ENCODE measurements at regions not wholly inside any gene's neighbourhood (a gene's known extent, or its start where the extent isn't known, plus 50 kb on each side); places are given as distances from the start of the nearest gene placed in this dataset.

DNA sequence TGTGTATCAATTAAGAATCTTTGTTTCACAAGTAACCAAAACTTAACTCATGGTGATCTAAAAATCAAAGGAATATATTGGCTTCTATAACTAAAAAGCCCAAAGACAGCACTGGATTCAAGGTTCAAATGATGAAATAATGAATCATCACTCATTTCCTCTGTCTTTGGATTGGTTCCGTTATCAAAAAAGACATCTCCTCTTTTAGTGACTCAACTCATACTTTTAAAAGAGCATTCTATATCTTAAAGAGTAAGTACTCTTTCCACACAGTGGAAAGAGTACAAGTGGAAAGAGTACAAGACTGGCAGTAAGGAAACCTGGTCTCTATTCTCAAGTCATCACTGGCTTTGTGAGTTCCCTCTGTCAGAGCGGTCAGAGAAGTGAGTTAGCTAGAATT, 141.4 kb upstream of the NMUR2 start:
- Histone ChIP-seq H3K9me3 (ENCODE audit: control insufficient read depth, insufficient read depth, low read length) (peaks cover 3% of the 10 kb centered on the region; the same call in 1 of the 2 replicates), H3K27ac (ENCODE audit: low read depth, low read length) (no peak overlapping the region), H3K27me3 (ENCODE audit: control insufficient read depth, insufficient read depth, low read length) (no peaks in the 10 kb centered on the region), H3K4me3 (ENCODE audit: low read depth, low read length) (no peak overlapping the region)
- no peak for DNase-seq (ENCODE audit: low read depth, low spot score)
- ChIA-PET CTCF (no interaction called here), POLR2A (no interaction called here)
- TF ChIP-seq, protein P1, sequence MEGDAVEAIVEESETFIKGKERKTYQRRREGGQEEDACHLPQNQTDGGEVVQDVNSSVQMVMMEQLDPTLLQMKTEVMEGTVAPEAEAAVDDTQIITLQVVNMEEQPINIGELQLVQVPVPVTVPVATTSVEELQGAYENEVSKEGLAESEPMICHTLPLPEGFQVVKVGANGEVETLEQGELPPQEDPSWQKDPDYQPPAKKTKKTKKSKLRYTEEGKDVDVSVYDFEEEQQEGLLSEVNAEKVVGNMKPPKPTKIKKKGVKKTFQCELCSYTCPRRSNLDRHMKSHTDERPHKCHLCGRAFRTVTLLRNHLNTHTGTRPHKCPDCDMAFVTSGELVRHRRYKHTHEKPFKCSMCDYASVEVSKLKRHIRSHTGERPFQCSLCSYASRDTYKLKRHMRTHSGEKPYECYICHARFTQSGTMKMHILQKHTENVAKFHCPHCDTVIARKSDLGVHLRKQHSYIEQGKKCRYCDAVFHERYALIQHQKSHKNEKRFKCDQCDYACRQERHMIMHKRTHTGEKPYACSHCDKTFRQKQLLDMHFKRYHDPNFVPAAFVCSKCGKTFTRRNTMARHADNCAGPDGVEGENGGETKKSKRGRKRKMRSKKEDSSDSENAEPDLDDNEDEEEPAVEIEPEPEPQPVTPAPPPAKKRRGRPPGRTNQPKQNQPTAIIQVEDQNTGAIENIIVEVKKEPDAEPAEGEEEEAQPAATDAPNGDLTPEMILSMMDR (IDR thresholded peaks at IDR 0.05; ENCODE audit: low read depth, low read length): no peak

DNA sequence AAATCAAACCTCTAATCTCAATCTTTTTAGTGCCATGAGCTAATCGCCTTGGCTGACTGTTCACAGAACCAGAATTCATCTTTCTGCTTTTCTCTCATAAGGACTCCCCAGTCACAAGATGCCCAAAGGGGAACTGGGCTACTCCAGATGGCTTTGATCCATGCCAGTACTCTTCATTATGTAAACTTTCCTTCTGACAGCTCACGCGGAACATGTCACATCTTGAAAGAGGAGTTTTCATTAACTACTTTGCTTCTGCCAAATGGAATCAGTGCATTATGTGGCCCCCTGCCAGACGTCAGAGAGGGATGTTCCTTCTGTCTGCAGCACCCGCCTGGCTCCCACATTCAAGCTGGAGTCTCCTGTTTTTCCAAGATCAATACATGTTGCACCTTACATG, 142.1 kb upstream of the NMUR2 start:
- TF ChIP-seq, protein P1 (IDR thresholded peaks at IDR 0.05; ENCODE audit: low read depth, low read length): no peak
- no peak overlapping the region for H3K4me3 ChIP-seq (ENCODE audit: low read depth, low read length)
- ChIA-PET CTCF (no interaction called here), POLR2A (no interaction called here)
- no peaks in the 10 kb centered on the region for H3K27me3 ChIP-seq (ENCODE audit: control insufficient read depth, insufficient read depth, low read length)
- no peak overlapping the region for H3K27ac ChIP-seq (ENCODE audit: low read depth, low read length)
- DNase-seq (ENCODE audit: low read depth, low spot score): no peak
- peaks cover 3% of the 10 kb centered on the region; the same call in 1 of the 2 replicates for H3K9me3 ChIP-seq (ENCODE audit: control insufficient read depth, insufficient read depth, low read length)

DNA sequence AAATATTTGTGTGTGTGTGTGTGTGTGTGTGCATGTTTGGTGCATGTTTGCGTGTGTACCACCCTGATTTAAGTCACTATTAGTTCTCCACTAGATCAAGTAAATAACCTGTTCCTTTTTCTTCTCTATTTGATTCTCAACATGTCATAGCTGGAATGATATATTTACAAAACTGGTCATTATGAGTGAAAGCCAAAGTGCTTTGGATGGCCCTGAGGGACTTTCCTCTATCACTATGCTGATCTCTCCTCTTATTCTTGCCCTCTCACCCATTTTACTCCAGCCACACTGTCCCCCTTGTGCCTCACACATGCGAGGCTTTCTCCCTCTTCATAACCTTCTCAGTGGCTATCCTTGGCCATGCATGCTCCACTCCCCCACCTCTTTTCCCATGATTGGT, 144.6 kb upstream of the NMUR2 start:
- TF ChIP-seq, protein P1 (IDR thresholded peaks at IDR 0.05; ENCODE audit: low read depth, low read length): no peak
- CTCF ChIA-PET: interaction anchor here (1.2 kb wide), 1 partner anchor 1415 kb away, joined by 4 read pairs; no protein-coding TSS in a partner anchor
- DNase-seq (ENCODE audit: low read depth, low spot score): no peak
- Histone ChIP-seq H3K9me3 (ENCODE audit: control insufficient read depth, insufficient read depth, low read length) (peaks cover 3% of the 10 kb centered on the region; the same call in 1 of the 2 replicates), H3K27ac (ENCODE audit: low read depth, low read length) (no peak overlapping the region), H3K4me3 (ENCODE audit: low read depth, low read length) (no peak overlapping the region), H3K27me3 (ENCODE audit: control insufficient read depth, insufficient read depth, low read length) (no peaks in the 10 kb centered on the region)
- POLR2A ChIA-PET: no interaction called here

DNA sequence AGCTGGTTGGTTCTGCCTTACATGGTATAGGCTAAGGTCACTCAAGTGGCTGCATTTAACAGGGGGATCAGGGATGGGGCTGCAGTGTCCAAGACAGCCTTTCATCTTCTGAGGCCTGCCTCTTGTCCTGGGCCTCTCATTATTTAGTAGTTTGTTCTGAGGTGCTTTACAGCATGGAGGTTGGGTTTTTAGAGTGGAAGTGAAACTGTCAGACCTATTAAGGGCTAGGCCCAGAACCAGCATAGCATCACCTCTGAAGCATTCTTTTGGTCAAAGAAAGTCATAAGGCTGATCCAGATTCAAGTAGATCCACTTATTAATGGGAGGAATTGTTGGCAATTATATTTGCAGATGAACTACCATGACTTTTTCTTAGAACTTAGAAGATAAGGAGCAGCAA, 146.0 kb upstream of the NMUR2 start:
- no peak for DNase-seq (ENCODE audit: low read depth, low spot score)
- TF ChIP-seq, protein P1 (IDR thresholded peaks at IDR 0.05; ENCODE audit: low read depth, low read length): no peak
- H3K27me3 ChIP-seq (ENCODE audit: control insufficient read depth, insufficient read depth, low read length): no peaks in the 10 kb centered on the region
- no peak overlapping the region for H3K27ac ChIP-seq (ENCODE audit: low read depth, low read length)
- H3K4me3 ChIP-seq (ENCODE audit: low read depth, low read length): no peak overlapping the region
- peaks cover 3% of the 10 kb centered on the region; the same call in 1 of the 2 replicates for H3K9me3 ChIP-seq (ENCODE audit: control insufficient read depth, insufficient read depth, low read length)
- ChIA-PET POLR2A (no interaction called here), CTCF (interaction anchor here (1.2 kb wide), 1 partner anchor 1414 kb away, joined by 4 read pairs; no protein-coding TSS in a partner anchor)

DNA sequence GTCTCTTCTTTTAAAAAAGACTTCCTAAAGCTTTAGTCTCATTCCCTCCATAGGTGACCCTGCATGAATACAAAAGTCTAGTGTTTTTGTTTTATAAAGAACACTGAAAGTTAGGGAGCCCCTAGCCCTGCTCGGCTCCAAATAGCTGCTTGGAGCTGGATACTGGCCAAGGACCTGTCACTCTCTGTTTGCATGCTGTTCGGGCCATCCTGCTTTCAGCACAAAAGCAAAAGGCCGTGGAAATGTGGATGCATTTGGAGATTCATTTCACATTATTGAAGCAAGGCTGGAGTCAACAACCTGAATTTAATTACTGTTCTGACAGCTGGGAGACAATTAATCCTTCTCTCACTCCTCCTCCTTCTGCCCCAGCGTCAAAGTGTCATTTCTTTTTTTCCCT, 151.7 kb upstream of the NMUR2 start:
- H3K27ac ChIP-seq (ENCODE audit: low read depth, low read length): no peak overlapping the region
- H3K4me3 ChIP-seq (ENCODE audit: low read depth, low read length): no peak overlapping the region
- no peaks in the 10 kb centered on the region for H3K9me3 ChIP-seq (ENCODE audit: control insufficient read depth, insufficient read depth, low read length)
- TF ChIP-seq, protein P1 (IDR thresholded peaks at IDR 0.05; ENCODE audit: low read depth, low read length): no peak
- CTCF ChIA-PET: no interaction called here
- no peaks in the 10 kb centered on the region for H3K27me3 ChIP-seq (ENCODE audit: control insufficient read depth, insufficient read depth, low read length)
- no peak for DNase-seq (ENCODE audit: low read depth, low spot score)
- POLR2A ChIA-PET: no interaction called here
